Stomach (tissue), 8 donors: ENCODE measurements at regions not wholly inside any gene's neighbourhood (a gene's known extent, or its start where the extent isn't known, plus 50 kb on each side); places are given as distances from the start of the nearest gene placed in this dataset.
"Not testable (repeated sequence)": the region's sequence is repeated elsewhere in the genome, so short reads cannot be mapped to it uniquely, and the experiment has no call there.

Source experiments
- DNase-seq, 2 donors: peaks; one replicate each; pipeline versions ENCODE4 v3.0.0 to v3.0.0-alpha.2; 2013 to 2019
- H3K27ac ChIP-seq, 5 donors: fragments of 200-600 bp in 4 of 5; sonication (generic) in 4 of 5; one replicate each; pipeline ENCODE4 v1.5.1; 2013 to 2019; ENCODE audit warnings: mild to moderate bottlenecking in 1 of 5, moderate library complexity in 1 of 5
- H3K27me3 ChIP-seq, 3 donors: fragments of 200-600 bp; sonication (generic); one replicate each; pipeline ENCODE4 v1.5.1; 2017 to 2019; ENCODE audit warnings: mixed run types in 1 of 3
- H3K36me3 ChIP-seq, 4 donors: fragments of 200-600 bp; sonication (generic); 1 replicate in 3 of 4; 2 replicates in 1 of 4; pipeline ENCODE4 v1.5.1; 2016 to 2019
- H3K4me1 ChIP-seq, 4 donors: fragments of 200-600 bp; sonication (generic); one replicate each; pipeline ENCODE4 v1.5.1; 2016 to 2019
- H3K4me3 ChIP-seq, 4 donors: fragments of 200-600 bp; sonication (generic) in 3 of 4; one replicate each; pipeline ENCODE4 v1.5.1; 2016 to 2019; ENCODE audit warnings: mild to moderate bottlenecking in 1 of 4
- H3K9me3 ChIP-seq, 4 donors: fragments of 200-600 bp; sonication (generic); one replicate each; pipeline ENCODE4 v1.5.1; 2016 to 2019
- WGBS, 5 donors: extraction: QIAGEN DNeasy Blood & Tissue Kit in 3 of 5; methylation state at CpG; one replicate each; pipeline versions ENCODE4 v1.1.5 to v1.1.7; 2013 to 2018; 5-methylcytosine and 5-hydroxymethylcytosine counted together
- intact Hi-C: fragments of 100-400 bp; cut with DNase I; formaldehyde crosslinking; loops from one replicate; pipeline ENCODE4 v1.15.1; 2023; ENCODE audit warnings: low total_unique reads
- TF ChIP-seq, protein P1 (sequence below), 7 experiments: fragments of 450-650 bp in 4 of 7; fragments of 200-600 bp in 3 of 7; sonication (generic) in 3 of 7; IDR thresholded peaks; one replicate each; pipeline ENCODE4 v1.5.1; 2016 to 2019; ENCODE audit warnings: antibody characterized with exemption in 7 of 7, control low read depth in 2 of 7, mild to moderate bottlenecking in 1 of 7
- donor health status: healthy with polysubstance abuse.
- donor health status: Bipolar disorder and iron deficiency.
- donor health status: healthy.

DNA sequence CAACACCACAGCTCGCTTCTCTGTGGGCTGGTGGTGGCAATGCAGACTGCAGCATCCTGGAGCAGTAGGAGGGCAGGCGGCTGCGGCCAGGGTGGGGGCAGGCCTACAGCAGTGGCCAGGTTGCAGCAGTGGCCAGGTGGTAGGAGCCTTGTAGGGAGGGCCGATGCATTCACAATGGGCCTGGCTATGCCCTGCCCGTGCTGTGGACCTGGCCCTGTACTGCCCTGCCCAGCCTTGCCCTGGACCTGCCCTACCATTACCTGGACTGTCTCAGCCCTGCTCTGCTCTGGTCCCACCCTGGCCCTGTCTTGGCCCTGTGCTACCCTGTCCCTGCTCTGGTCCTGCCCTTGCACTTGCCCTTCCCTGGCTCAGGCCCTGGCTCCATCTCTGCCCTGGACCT lies 226.0 kb downstream of the LIPI start:
- H3K9me3 ChIP-seq, H3K27ac ChIP-seq, H3K4me3 ChIP-seq, DNase-seq, H3K36me3 ChIP-seq, H3K4me1 ChIP-seq, intact Hi-C loops: not testable (repeated sequence)
- WGBS, 5 donors: 89 to 100% (median 92%) methylated on average over 2 to 5 of the region's 5 CpGs
- peaks cover 0 to 12% (median 0%) of the 10 kb centered on the region in 3 donors for H3K27me3 ChIP-seq

DNA sequence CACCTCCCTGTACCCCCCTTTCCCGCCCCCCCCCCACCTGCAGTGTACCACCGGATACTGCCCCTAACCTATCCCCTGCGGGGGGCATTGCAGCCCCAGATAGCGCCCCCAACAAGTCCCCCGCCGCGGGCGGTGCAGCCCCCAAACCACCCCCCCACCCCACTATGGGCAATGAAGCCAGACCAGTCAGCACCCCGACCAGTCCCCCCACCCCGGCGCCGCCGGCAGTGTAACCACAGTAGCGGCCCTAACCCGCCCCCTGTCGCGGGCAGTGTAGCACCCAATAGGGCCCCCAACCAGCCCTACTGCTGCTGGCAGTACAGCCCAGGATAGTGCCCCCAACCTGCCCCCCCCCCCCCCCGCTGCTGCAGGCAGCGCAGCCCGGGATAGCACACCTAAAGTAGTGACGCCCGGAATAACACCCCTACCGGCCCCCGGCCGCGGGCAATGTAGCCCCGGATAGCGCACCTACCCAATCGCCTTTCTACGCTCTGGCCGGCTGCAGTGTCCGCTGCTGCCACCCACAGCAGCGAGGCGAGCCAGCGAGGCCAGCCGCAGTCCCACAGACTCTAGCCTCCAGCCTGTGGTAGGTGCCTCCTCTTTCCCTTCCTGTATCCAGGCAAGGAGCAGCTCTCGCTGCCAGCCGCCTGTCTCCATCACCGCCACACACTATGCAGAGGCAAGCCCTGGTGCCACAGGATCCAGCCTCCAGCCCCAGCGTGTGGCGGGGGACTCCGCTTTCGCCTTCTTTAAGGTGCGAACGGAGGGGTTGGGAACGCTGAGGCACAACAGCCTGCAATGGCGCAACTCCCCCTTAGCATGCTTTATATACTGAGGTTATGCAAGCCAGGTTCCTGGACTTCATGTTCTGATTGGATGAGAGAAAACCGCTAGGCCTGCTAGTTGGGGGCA lies 229.3 kb downstream of the LIPI start:
- not testable (repeated sequence) for H3K4me3 ChIP-seq

DNA sequence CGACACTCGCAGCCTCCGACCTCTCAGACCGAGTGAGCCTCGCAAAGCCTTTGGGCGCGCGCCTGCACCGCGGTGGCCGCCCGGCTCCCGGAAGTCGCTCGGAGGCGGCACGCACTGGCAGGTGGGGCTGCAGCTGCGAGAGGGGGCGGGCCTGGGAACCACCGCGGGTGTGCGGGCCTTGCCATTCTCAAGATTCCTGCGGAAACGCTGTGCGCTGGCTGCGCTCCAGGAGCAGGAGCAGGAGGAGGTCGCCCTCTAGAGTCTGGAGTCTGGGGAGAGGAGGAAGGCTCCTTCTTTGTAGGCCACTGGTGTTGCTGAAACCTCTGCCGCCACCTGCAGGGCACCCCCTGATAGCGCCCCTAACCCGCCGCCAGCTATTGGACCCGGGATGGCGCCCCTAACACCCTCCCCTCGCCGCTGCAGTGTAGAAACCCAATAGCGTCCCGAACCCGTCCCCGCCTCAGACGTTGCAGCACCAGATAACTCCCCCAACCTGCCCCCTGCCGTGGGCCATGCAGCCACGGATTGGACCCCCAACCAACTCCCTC lies 230.6 kb downstream of the LIPI start:
- H3K36me3 ChIP-seq, intact Hi-C loops, H3K27ac ChIP-seq, H3K9me3 ChIP-seq: not testable (repeated sequence)
- Histone ChIP-seq H3K4me1 (peaks cover 0 to 14% (median 3%) of the 10 kb centered on the region in 4 donors), H3K27me3 (peaks cover 0 to 17% (median 0%) of the 10 kb centered on the region in 3 donors), H3K4me3 (peak overlapping the region; percentile 31 to 48 (median 40))
- TF ChIP-seq, protein P1, sequence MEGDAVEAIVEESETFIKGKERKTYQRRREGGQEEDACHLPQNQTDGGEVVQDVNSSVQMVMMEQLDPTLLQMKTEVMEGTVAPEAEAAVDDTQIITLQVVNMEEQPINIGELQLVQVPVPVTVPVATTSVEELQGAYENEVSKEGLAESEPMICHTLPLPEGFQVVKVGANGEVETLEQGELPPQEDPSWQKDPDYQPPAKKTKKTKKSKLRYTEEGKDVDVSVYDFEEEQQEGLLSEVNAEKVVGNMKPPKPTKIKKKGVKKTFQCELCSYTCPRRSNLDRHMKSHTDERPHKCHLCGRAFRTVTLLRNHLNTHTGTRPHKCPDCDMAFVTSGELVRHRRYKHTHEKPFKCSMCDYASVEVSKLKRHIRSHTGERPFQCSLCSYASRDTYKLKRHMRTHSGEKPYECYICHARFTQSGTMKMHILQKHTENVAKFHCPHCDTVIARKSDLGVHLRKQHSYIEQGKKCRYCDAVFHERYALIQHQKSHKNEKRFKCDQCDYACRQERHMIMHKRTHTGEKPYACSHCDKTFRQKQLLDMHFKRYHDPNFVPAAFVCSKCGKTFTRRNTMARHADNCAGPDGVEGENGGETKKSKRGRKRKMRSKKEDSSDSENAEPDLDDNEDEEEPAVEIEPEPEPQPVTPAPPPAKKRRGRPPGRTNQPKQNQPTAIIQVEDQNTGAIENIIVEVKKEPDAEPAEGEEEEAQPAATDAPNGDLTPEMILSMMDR (IDR thresholded peaks at IDR 0.05): peak in 1 of 7 experiments; percentile 17
- WGBS, 5 donors: 4 to 71% (median 11%) methylated on average over 5 to 41 of the region's 42 CpGs
- DNase-seq: peak in 1 of 2 donors; percentile 28

More for the DNA sequence above, 229.3 kb downstream of the LIPI start:
- DNase-seq, H3K27ac ChIP-seq, intact Hi-C loops, H3K9me3 ChIP-seq, H3K36me3 ChIP-seq: not testable (repeated sequence)
- Histone ChIP-seq H3K27me3 (peaks cover 0 to 17% (median 0%) of the 10 kb centered on the region in 3 donors), H3K4me1 (peaks cover 0 to 14% (median 3%) of the 10 kb centered on the region in 4 donors)
- 71 to 96% (median 84%) methylated on average over 11 to 44 of the region's 48 CpGs for WGBS, 5 donors

- 21 to 85% (median 31%) methylated on average over 4 to 26 of the region's 26 CpGs for WGBS, 5 donors
- peaks cover 0 to 17% (median 0%) of the 10 kb centered on the region in 3 donors for H3K27me3 ChIP-seq
- H3K36me3 ChIP-seq, intact Hi-C loops, DNase-seq, H3K27ac ChIP-seq, H3K9me3 ChIP-seq: not testable (repeated sequence)
- H3K4me1 ChIP-seq: peaks cover 0 to 14% (median 3%) of the 10 kb centered on the region in 4 donors
- H3K4me3 ChIP-seq: peak overlapping the region; percentile 31 to 48 (median 40)
These were observed 231.1 kb downstream of the LIPI start for GRCh38 chr21:13979608-13980007.

DNA sequence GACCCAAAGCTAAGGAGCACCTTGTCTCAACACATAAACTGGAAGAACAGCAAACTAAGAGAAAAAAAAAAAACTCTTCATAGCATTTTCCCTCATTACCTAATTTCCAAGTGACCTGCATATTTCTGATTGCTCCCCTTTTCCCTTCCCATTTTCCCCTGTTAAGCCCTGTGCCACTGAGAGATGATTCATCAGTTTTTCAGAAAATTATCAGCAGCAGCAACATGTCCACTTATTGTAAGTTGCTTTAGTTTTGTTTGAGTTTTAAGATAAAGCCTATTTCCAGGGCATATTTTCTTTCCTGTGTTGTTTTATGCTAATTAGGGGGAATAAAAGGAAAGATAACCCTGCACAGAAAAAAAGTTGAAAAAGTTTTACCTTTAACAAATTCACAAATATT lies 236.2 kb downstream of the LIPI start:
- H3K36me3 ChIP-seq, H3K9me3 ChIP-seq, H3K27ac ChIP-seq, H3K27me3 ChIP-seq, DNase-seq, intact Hi-C loops, H3K4me3 ChIP-seq, H3K4me1 ChIP-seq: not testable (repeated sequence)

DNA sequence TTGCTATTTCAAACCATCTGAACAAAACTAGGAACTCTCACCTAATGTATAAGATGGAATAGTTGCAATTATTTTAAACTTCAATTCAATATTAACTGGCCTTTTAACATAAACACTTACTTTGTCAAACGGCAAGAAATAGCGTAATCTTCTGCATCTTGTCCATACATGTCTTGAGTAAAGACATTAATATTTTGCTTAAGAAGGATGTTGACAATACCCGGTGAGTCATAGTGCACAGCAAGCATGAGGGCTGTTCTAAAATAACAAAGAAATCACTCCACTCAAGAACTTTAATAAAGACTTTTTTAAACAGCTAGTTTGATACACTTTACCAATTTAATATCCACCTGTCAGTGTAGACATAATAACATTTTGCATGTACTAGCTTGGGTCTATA lies 240.9 kb downstream of the LIPI start:
- H3K4me3 ChIP-seq, intact Hi-C loops, DNase-seq, H3K27ac ChIP-seq, H3K27me3 ChIP-seq, H3K9me3 ChIP-seq, H3K4me1 ChIP-seq, H3K36me3 ChIP-seq: not testable (repeated sequence)
- 47 to 79% (median 63%) methylated on average over 3 of the region's 3 CpGs for WGBS, 5 donors

DNA sequence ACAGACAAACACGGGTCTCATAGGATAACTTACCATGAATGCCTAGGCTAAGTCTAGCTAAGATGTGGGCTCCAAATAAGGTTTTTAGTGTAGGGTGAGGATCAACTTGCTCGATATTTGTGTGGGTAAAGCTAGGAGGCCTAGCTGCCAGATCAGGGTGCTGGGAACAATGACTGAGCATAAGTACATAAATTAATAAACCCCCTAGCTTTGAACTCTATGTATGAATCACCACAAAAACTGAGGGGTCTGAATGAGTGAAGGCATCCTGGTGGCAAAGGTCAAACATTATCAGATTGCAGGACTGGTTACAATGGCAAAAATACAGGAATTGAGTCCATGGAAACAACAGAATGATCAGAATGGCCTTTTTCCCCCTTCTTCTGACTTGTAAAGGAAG lies 241.8 kb downstream of the LIPI start:
- H3K27ac ChIP-seq, intact Hi-C loops, H3K4me3 ChIP-seq, H3K4me1 ChIP-seq, H3K9me3 ChIP-seq, H3K27me3 ChIP-seq, H3K36me3 ChIP-seq, DNase-seq: not testable (repeated sequence)
- 62 to 79% (median 75%) methylated on average over 2 of the region's 2 CpGs for WGBS, 5 donors

DNA sequence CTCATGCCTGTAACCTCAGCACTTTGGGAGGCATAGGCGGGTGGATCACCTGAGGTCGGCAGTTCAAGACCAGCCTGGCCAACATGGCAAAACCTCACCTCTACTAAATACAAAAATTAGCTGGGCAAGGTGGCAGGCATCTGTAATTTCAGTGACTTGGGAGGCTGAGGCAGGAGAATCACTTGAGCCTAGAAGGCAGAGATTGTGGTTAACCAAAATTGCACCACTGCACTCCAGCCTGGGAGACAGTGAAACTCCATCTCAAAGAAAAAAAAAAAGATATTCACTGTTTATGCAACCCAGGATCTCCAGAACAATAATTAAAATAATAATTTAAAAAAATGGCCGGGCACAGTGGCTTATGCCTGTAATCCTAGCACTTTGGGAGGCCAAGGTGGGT lies 247.5 kb downstream of the LIPI start:
- 77 to 87% (median 82%) methylated on average over 3 of the region's 3 CpGs for WGBS, 5 donors
- H3K4me3 ChIP-seq, H3K36me3 ChIP-seq, H3K27ac ChIP-seq, H3K27me3 ChIP-seq, H3K4me1 ChIP-seq, DNase-seq, intact Hi-C loops, H3K9me3 ChIP-seq: not testable (repeated sequence)
